ENCODE measurements at regions not wholly inside any gene's neighbourhood (a gene's known extent, or its start where the extent isn't known, plus 50 kb on each side); places are given as distances from the start of the nearest gene placed in this dataset.

GRCh38 chr12:38998887-38999482 is 93.6 kb upstream of the CPNE8 start:
- TF ChIP-seq CTCF (IDR thresholded peaks at IDR 0.05 in 4 of 5, conservative IDR thresholded peaks at IDR 0.05 in 1 of 5) (no peak), POLR2A (IDR thresholded peaks at IDR 0.05) (no peak)

All from gastrocnemius medialis (tissue), 4 donors.